ENCODE measurements at regions not wholly inside any gene's neighbourhood (a gene's known extent, or its start where the extent isn't known, plus 50 kb on each side); places are given as distances from the start of the nearest gene placed in this dataset.

DNA sequence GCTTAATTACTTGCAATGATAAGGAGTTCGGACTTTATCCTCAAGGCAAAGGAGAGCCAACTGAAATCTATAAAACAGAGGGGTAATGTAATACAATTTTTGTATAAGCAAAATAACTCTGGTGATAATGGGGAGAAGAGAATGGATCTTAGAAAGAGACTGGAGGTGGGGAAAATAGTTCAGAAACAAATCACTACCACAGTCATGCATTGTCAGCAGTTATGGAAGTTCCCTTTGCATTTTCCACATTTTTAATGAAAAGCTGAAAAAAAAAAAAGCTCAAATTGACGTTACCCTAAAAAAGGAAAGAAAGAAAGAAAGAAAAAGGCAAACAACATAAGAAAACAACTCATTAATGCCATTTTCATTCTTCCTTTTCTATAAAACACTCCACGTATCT is 337.6 kb upstream of the HSF2 start:
- Histone ChIP-seq H3K27ac (no peak overlapping the region), H3K27me3 (no peaks in the 10 kb centered on the region), H3K4me1 (no peaks in the 10 kb centered on the region), H3K4me3 (no peak overlapping the region), H3K9me3 (no peaks in the 10 kb centered on the region), H3K36me3 (no peaks in the 10 kb centered on the region)
- DNase-seq (ENCODE audit: low spot score in 2 of 2): no peak
- WGBS: 92% methylated on average over 3 of the region's 3 CpGs
- TF ChIP-seq EP300 (IDR thresholded peaks at IDR 0.05) (no peak), POLR2A (IDR thresholded peaks at IDR 0.05) (no peak), POLR2AphosphoS5 (IDR thresholded peaks at IDR 0.05) (no peak)
- TF ChIP-seq, protein P1, sequence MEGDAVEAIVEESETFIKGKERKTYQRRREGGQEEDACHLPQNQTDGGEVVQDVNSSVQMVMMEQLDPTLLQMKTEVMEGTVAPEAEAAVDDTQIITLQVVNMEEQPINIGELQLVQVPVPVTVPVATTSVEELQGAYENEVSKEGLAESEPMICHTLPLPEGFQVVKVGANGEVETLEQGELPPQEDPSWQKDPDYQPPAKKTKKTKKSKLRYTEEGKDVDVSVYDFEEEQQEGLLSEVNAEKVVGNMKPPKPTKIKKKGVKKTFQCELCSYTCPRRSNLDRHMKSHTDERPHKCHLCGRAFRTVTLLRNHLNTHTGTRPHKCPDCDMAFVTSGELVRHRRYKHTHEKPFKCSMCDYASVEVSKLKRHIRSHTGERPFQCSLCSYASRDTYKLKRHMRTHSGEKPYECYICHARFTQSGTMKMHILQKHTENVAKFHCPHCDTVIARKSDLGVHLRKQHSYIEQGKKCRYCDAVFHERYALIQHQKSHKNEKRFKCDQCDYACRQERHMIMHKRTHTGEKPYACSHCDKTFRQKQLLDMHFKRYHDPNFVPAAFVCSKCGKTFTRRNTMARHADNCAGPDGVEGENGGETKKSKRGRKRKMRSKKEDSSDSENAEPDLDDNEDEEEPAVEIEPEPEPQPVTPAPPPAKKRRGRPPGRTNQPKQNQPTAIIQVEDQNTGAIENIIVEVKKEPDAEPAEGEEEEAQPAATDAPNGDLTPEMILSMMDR (IDR thresholded peaks at IDR 0.05): no peak

DNA sequence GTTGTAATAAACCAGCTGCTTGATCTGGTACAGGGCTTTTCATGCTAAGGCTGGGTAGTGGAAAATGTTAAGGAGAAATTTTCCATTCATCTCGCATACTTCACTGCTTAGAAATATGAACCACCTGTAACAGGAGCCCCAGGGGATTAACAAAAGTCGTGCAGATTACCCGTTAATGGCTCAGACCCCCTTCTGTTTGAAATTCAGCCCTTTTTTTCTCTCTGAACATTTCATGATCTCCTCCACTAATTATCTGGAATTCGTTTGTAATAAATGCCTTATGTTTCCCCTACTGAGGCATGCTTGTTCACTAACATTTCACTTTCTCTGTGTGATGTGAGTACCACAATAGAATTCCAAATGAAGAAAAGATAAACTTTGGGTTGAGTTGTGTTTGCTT is 336.4 kb upstream of the HSF2 start:
- no peak for DNase-seq (ENCODE audit: low spot score in 2 of 2)
- H3K9me3 ChIP-seq: no peaks in the 10 kb centered on the region
- no peaks in the 10 kb centered on the region for H3K36me3 ChIP-seq
- 42% methylated on average over 4 of the region's 4 CpGs for WGBS
- no peak overlapping the region for H3K27ac ChIP-seq
- H3K27me3 ChIP-seq: no peaks in the 10 kb centered on the region
- H3K4me3 ChIP-seq: no peak overlapping the region
- H3K4me1 ChIP-seq: no peaks in the 10 kb centered on the region
- TF ChIP-seq, protein P1 (IDR thresholded peaks at IDR 0.05): no peak
- no peak for TF ChIP-seq EP300 (IDR thresholded peaks at IDR 0.05)
- no peak for TF ChIP-seq POLR2AphosphoS5 (IDR thresholded peaks at IDR 0.05)
- TF ChIP-seq POLR2A (IDR thresholded peaks at IDR 0.05): no peak

- Histone ChIP-seq H3K9me3 (no peaks in the 10 kb centered on the region), H3K27ac (no peak overlapping the region), H3K36me3 (no peaks in the 10 kb centered on the region), H3K4me1 (no peaks in the 10 kb centered on the region), H3K4me3 (no peak overlapping the region), H3K27me3 (no peaks in the 10 kb centered on the region)
- no peak for DNase-seq (ENCODE audit: low spot score in 2 of 2)
- 88% methylated on average over 5 of the region's 5 CpGs for WGBS
- TF ChIP-seq POLR2AphosphoS5 (IDR thresholded peaks at IDR 0.05) (no peak), POLR2A (IDR thresholded peaks at IDR 0.05) (no peak), EP300 (IDR thresholded peaks at IDR 0.05) (no peak)
- TF ChIP-seq, protein P1 (IDR thresholded peaks at IDR 0.05): no peak
Measured at GRCh38 chr6:122063761-122064160, 335.7 kb upstream of the HSF2 start.

GRCh38 chr6:122066200-122066599 is 333.3 kb upstream of the HSF2 start:
- no peak for DNase-seq (ENCODE audit: low spot score in 2 of 2)
- WGBS: 72% methylated on average over 4 of the region's 4 CpGs
- H3K4me3 ChIP-seq: no peak overlapping the region

DNA sequence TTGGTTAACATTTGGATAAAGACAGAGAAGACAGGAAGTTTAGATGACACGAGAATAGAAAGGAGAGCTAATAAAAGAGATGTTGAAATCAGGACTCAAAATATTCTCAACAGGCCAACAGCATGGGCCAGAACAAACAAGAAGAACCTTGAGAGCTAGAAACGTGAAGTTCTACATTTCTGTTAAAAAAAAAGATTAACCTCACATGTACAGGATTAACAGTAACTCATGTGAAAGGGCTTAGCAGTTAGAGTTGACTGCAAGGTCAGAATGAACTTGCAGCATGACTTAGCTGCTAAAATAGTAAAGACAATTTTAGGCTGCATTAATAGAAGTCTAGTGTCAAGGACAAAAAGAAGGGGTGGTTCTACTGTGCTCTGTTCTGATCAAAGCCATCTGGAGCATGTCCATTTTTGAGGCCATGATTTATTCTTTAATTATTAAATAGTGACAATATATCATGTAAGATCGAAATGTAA is 331.1 kb upstream of the HSF2 start:
- Histone ChIP-seq H3K36me3 (no peaks in the 10 kb centered on the region), H3K27ac (no peak overlapping the region), H3K4me1 (no peaks in the 10 kb centered on the region), H3K27me3 (no peaks in the 10 kb centered on the region), H3K9me3 (no peaks in the 10 kb centered on the region), H3K4me3 (no peak overlapping the region)
- WGBS: 43% methylated on average over 3 of the region's 3 CpGs
- TF ChIP-seq POLR2AphosphoS5 (IDR thresholded peaks at IDR 0.05): no peak
- no peak for TF ChIP-seq EP300 (IDR thresholded peaks at IDR 0.05)
- TF ChIP-seq, protein P1 (IDR thresholded peaks at IDR 0.05): no peak
- no peak for TF ChIP-seq POLR2A (IDR thresholded peaks at IDR 0.05)
- DNase-seq (ENCODE audit: low spot score in 2 of 2): no peak

More at GRCh38 chr6:122066200-122066599, 333.3 kb upstream of the HSF2 start:
- no peak for TF ChIP-seq POLR2A (IDR thresholded peaks at IDR 0.05)
- no peak for TF ChIP-seq POLR2AphosphoS5 (IDR thresholded peaks at IDR 0.05)
- TF ChIP-seq, protein P1 (IDR thresholded peaks at IDR 0.05): no peak
- no peak for TF ChIP-seq EP300 (IDR thresholded peaks at IDR 0.05)
- Histone ChIP-seq H3K27me3 (no peaks in the 10 kb centered on the region), H3K4me1 (no peaks in the 10 kb centered on the region), H3K9me3 (no peaks in the 10 kb centered on the region), H3K27ac (no peak overlapping the region), H3K36me3 (no peaks in the 10 kb centered on the region)

Data from suprapubic skin (tissue), 4 donors.